ENCODE measurements at regions not wholly inside any gene's neighbourhood (a gene's known extent, or its start where the extent isn't known, plus 50 kb on each side); places are given as distances from the start of the nearest gene placed in this dataset.

DNA sequence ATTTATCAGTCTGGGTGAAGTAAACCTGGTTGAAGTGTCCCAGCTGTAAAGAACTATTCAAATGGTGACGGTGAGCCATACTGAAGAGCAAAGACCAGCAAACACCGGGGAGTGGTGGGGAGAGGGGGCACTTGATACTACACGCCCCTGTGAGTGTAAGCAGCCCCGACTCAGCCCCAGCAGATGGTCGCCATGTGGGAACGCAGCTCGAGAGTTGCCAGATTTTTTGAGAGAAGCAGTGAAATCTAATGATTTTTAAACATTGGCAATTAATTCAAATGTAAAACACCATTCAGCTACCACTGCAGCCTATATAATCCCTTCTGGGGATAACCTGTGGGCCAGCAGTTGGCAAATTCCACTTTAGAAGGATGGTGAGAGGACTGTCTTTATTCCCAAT lies 1386.9 kb upstream of the WWC1 start:
- no peak overlapping the region for H3K4me3 ChIP-seq (replicated peaks in 1 of 3; ENCODE audit: insufficient read depth in 1 of 3, low read depth in 2 of 3, low read length in 3 of 3)
- WGBS (ENCODE audit: low lambda C conversion rate): 17% methylated on average over 7 of the region's 7 CpGs
- H3K9ac ChIP-seq (ENCODE audit: insufficient read depth, low read depth, low read length): no peak overlapping the region
- H3K27ac ChIP-seq (ENCODE audit: extremely low read length, insufficient read depth, low read length): no peak overlapping the region
- intact Hi-C loops (cut with micrococcal nuclease; ENCODE audit: unreplicated experiment) (no loop called here), in situ Hi-C loops (cut with HindIII; ENCODE audit: extremely low pct_ligation_motif_present, low pct_unique_long_range_greater_than_20kb) (no loop called here)
- FAIRE-seq (no peak), ATAC-seq (no peak), DNase-seq (ENCODE audit: low spot score) (no peak)
- no peak overlapping the region for H2AFZ ChIP-seq (ENCODE audit: low read length)
- no peaks in the 10 kb centered on the region for H3K4me1 ChIP-seq (ENCODE audit: insufficient read depth, low read length)
- no peaks in the 10 kb centered on the region for H4K20me1 ChIP-seq (ENCODE audit: insufficient read depth, low read length)
- H3K4me2 ChIP-seq (ENCODE audit: low read depth, low read length): no peak overlapping the region
- BruUV-seq (replicated peaks): no TSS peak
- H3K36me3 ChIP-seq (replicated peaks in 1 of 2; ENCODE audit: control insufficient read depth in 1 of 2, insufficient read depth in 2 of 2, low read length in 2 of 2): no peaks in the 10 kb centered on the region
- POLR2A ChIA-PET: no interaction called here
- H3K27me3 ChIP-seq (ENCODE audit: control insufficient read depth in 1 of 2, insufficient read depth in 2 of 2, low read length in 2 of 2): no peaks in the 10 kb centered on the region
- CTCF ChIA-PET (ENCODE audit: low intra/inter-chr PET ratio, low total read pairs): no interaction called here
- H3K79me2 ChIP-seq (ENCODE audit: insufficient read depth, low read length): no peaks in the 10 kb centered on the region
- H3K9me3 ChIP-seq (ENCODE audit: low read length): peaks cover 28% of the 10 kb centered on the region
- TF ChIP-seq ZNF44 (CRISPR knock-in tag; IDR thresholded peaks at IDR 0.05) (no peak), SMYD3 (CRISPR knock-in tag; IDR thresholded peaks at IDR 0.05) (no peak), ZNF607 (CRISPR knock-in tag; IDR thresholded peaks at IDR 0.05; ENCODE audit: borderline replicate concordance) (no peak), ZNF570 (CRISPR knock-in tag; IDR thresholded peaks at IDR 0.05; ENCODE audit: borderline replicate concordance) (no peak), YEATS4 (CRISPR knock-in tag; IDR thresholded peaks at IDR 0.05; ENCODE audit: borderline replicate concordance) (no peak), MBD4 (IDR thresholded peaks at IDR 0.05; ENCODE audit: borderline replicate concordance, low read length) (no peak), KLF13 (CRISPR knock-in tag; IDR thresholded peaks at IDR 0.05) (no peak), ZNF10 (CRISPR knock-in tag; IDR thresholded peaks at IDR 0.05; ENCODE audit: borderline replicate concordance, low read depth) (no peak), ISL2 (CRISPR knock-in tag; IDR thresholded peaks at IDR 0.05) (no peak)
- TF ChIP-seq, protein P1, sequence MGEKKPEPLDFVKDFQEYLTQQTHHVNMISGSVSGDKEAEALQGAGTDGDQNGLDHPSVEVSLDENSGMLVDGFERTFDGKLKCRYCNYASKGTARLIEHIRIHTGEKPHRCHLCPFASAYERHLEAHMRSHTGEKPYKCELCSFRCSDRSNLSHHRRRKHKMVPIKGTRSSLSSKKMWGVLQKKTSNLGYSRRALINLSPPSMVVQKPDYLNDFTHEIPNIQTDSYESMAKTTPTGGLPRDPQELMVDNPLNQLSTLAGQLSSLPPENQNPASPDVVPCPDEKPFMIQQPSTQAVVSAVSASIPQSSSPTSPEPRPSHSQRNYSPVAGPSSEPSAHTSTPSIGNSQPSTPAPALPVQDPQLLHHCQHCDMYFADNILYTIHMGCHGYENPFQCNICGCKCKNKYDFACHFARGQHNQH (CRISPR knock-in tag; IDR thresholded peaks at IDR 0.05): no peak
- TF ChIP-seq, protein P2, sequence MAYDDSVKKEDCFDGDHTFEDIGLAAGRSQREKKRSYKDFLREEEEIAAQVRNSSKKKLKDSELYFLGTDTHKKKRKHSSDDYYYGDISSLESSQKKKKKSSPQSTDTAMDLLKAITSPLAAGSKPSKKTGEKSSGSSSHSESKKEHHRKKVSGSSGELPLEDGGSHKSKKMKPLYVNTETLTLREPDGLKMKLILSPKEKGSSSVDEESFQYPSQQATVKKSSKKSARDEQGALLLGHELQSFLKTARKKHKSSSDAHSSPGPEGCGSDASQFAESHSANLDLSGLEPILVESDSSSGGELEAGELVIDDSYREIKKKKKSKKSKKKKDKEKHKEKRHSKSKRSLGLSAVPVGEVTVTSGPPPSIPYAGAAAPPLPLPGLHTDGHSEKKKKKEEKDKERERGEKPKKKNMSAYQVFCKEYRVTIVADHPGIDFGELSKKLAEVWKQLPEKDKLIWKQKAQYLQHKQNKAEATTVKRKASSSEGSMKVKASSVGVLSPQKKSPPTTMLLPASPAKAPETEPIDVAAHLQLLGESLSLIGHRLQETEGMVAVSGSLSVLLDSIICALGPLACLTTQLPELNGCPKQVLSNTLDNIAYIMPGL (CRISPR knock-in tag; IDR thresholded peaks at IDR 0.05; ENCODE audit: borderline replicate concordance in 1 of 2, low read depth in 1 of 2): no peak
- TF ChIP-seq, protein P3, sequence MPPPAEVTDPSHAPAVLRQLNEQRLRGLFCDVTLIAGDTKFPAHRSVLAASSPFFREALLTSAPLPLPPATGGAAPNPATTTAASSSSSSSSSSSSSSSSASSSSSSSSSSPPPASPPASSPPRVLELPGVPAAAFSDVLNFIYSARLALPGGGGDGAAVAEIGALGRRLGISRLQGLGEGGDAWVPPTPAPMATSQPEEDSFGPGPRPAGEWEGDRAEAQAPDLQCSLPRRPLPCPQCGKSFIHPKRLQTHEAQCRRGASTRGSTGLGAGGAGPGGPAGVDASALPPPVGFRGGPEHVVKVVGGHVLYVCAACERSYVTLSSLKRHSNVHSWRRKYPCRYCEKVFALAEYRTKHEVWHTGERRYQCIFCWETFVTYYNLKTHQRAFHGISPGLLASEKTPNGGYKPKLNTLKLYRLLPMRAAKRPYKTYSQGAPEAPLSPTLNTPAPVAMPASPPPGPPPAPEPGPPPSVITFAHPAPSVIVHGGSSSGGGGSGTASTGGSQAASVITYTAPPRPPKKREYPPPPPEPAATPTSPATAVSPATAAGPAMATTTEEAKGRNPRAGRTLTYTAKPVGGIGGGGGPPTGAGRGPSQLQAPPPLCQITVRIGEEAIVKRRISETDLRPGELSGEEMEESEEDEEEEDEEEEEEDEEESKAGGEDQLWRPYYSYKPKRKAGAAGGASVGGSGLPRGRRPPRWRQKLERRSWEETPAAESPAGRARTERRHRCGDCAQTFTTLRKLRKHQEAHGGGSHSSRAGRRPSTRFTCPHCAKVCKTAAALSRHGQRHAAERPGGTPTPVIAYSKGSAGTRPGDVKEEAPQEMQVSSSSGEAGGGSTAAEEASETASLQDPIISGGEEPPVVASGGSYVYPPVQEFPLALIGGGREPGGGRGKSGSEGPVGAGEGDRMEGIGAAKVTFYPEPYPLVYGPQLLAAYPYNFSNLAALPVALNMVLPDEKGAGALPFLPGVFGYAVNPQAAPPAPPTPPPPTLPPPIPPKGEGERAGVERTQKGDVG (CRISPR knock-in tag; IDR thresholded peaks at IDR 0.05; ENCODE audit: borderline replicate concordance): no peak
- TF ChIP-seq, protein P4, sequence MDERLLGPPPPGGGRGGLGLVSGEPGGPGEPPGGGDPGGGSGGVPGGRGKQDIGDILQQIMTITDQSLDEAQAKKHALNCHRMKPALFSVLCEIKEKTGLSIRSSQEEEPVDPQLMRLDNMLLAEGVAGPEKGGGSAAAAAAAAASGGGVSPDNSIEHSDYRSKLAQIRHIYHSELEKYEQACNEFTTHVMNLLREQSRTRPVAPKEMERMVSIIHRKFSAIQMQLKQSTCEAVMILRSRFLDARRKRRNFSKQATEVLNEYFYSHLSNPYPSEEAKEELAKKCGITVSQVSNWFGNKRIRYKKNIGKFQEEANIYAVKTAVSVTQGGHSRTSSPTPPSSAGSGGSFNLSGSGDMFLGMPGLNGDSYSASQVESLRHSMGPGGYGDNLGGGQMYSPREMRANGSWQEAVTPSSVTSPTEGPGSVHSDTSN (CRISPR knock-in tag; IDR thresholded peaks at IDR 0.05): no peak
- TF ChIP-seq, protein P5, sequence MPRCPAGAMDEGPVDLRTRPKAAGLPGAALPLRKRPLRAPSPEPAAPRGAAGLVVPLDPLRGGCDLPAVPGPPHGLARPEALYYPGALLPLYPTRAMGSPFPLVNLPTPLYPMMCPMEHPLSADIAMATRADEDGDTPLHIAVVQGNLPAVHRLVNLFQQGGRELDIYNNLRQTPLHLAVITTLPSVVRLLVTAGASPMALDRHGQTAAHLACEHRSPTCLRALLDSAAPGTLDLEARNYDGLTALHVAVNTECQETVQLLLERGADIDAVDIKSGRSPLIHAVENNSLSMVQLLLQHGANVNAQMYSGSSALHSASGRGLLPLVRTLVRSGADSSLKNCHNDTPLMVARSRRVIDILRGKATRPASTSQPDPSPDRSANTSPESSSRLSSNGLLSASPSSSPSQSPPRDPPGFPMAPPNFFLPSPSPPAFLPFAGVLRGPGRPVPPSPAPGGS (CRISPR knock-in tag; IDR thresholded peaks at IDR 0.05): no peak
- TF ChIP-seq, protein P6, sequence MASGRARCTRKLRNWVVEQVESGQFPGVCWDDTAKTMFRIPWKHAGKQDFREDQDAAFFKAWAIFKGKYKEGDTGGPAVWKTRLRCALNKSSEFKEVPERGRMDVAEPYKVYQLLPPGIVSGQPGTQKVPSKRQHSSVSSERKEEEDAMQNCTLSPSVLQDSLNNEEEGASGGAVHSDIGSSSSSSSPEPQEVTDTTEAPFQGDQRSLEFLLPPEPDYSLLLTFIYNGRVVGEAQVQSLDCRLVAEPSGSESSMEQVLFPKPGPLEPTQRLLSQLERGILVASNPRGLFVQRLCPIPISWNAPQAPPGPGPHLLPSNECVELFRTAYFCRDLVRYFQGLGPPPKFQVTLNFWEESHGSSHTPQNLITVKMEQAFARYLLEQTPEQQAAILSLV (CRISPR knock-in tag; IDR thresholded peaks at IDR 0.05; ENCODE audit: borderline replicate concordance): no peak
